Epidermal melanocyte (primary cell): ENCODE measurements at regions not wholly inside any gene's neighbourhood (a gene's known extent, or its start where the extent isn't known, plus 50 kb on each side); places are given as distances from the start of the nearest gene placed in this dataset.

Experiments used
- DNase-seq: peaks from one replicate; pipeline ENCODE4 v3.0.0; 2011; ENCODE audit warnings: low spot score; ENCODE audit not compliant: insufficient read length

- DNase-seq = no peak
These were observed 550.7 kb upstream of the MGMT start for GRCh38 chr10:128916383-128916782.

GRCh38 chr10:128921389-128922022 is 545.5 kb upstream of the MGMT start:
- no peak for DNase-seq

- DNase-seq = no peak
These were observed 544.9 kb upstream of the MGMT start for GRCh38 chr10:128922172-128922571.

GRCh38 chr10:128922619-128923196 is 544.3 kb upstream of the MGMT start:
- no peak for DNase-seq

GRCh38 chr10:128924918-128925317 is 542.1 kb upstream of the MGMT start:
- DNase-seq = no peak

GRCh38 chr10:128926711-128927110 is 540.3 kb upstream of the MGMT start:
- no peak for DNase-seq

- DNase-seq = no peak
These were observed 539.4 kb upstream of the MGMT start for GRCh38 chr10:128927497-128928161.

- no peak for DNase-seq
These were observed 538.7 kb upstream of the MGMT start for GRCh38 chr10:128928231-128928836.

- no peak for DNase-seq
These were observed 537.9 kb upstream of the MGMT start for GRCh38 chr10:128929131-128929530.

GRCh38 chr10:128929767-128930166 is 537.3 kb upstream of the MGMT start:
- DNase-seq = no peak

GRCh38 chr10:128930515-128930914 is 536.5 kb upstream of the MGMT start:
- no peak for DNase-seq

GRCh38 chr10:128932071-128932820 is 534.8 kb upstream of the MGMT start:
- no peak for DNase-seq

GRCh38 chr10:128934492-128934891 is 532.5 kb upstream of the MGMT start:
- DNase-seq = no peak

GRCh38 chr10:128936392-128936791 is 530.6 kb upstream of the MGMT start:
- DNase-seq = no peak

GRCh38 chr10:128938558-128938957 is 528.5 kb upstream of the MGMT start:
- DNase-seq = no peak

- no peak for DNase-seq
These were observed 527.0 kb upstream of the MGMT start for GRCh38 chr10:128940081-128940480.

GRCh38 chr10:128943111-128943510 is 523.9 kb upstream of the MGMT start:
- DNase-seq = no peak

GRCh38 chr10:128945398-128945797 is 521.6 kb upstream of the MGMT start:
- no peak for DNase-seq

- no peak for DNase-seq
These were observed 516.7 kb upstream of the MGMT start for GRCh38 chr10:128950159-128950915.

GRCh38 chr10:128950916-128951275 is 516.1 kb upstream of the MGMT start:
- no peak for DNase-seq

- DNase-seq = no peak
These were observed 514.2 kb upstream of the MGMT start for GRCh38 chr10:128952856-128953255.
